ENCODE measurements at regions not wholly inside any gene's neighbourhood (a gene's known extent, or its start where the extent isn't known, plus 50 kb on each side); places are given as distances from the start of the nearest gene placed in this dataset.

DNA sequence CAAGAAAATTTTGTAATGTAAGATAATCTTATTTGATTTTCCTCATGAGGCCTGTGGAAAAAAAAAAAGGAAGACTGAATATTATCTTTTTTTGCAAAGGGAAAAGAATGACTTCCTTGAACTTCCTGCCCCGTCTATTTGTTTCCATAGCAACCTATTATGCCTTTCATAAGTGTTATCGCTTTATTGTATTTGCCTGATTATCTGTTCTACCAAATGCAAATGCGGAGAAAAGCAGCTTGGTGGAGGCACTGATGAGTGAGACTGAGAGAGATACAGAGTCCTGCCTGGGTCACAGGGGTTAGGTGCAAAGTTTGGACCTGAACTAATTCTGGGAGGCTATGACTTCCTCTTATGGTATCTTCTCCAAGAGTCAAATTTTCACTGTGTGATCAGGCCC is 334.0 kb upstream of the KCNMB2 start:
- TF ChIP-seq, protein P1, sequence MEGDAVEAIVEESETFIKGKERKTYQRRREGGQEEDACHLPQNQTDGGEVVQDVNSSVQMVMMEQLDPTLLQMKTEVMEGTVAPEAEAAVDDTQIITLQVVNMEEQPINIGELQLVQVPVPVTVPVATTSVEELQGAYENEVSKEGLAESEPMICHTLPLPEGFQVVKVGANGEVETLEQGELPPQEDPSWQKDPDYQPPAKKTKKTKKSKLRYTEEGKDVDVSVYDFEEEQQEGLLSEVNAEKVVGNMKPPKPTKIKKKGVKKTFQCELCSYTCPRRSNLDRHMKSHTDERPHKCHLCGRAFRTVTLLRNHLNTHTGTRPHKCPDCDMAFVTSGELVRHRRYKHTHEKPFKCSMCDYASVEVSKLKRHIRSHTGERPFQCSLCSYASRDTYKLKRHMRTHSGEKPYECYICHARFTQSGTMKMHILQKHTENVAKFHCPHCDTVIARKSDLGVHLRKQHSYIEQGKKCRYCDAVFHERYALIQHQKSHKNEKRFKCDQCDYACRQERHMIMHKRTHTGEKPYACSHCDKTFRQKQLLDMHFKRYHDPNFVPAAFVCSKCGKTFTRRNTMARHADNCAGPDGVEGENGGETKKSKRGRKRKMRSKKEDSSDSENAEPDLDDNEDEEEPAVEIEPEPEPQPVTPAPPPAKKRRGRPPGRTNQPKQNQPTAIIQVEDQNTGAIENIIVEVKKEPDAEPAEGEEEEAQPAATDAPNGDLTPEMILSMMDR (IDR thresholded peaks at IDR 0.05): no peak
- TF ChIP-seq POLR2A (IDR thresholded peaks at IDR 0.05): no peak

Data from heart left ventricle (tissue), 13 donors.